AG04449 (cell line): ENCODE measurements at regions not wholly inside any gene's neighbourhood (a gene's known extent, or its start where the extent isn't known, plus 50 kb on each side); places are given as distances from the start of the nearest gene placed in this dataset.
"Not testable (repeated sequence)": the region's sequence is repeated elsewhere in the genome, so short reads cannot be mapped to it uniquely, and the experiment has no call there.

Experiments
- CTCF ChIA-PET: fragments of 350-600 bp; formaldehyde crosslinking; extraction: SDS; loops from one replicate; lab custom pipeline; 2021; ENCODE audit warnings: antibody characterized with exemption; lab: Yijun Ruan, JAX
- POLR2A ChIA-PET: fragments of 400-600, 350-600 bp; formaldehyde crosslinking; extraction: SDS; loops from one replicate; lab custom pipeline; 2020; ENCODE audit warnings: antibody characterized with exemption, inconsistent platforms; lab: Yijun Ruan, JAX
- DNase-seq: peaks from one replicate; pipeline ENCODE4 v3.0.0-alpha.2; 2010; ENCODE audit warnings: low read depth, low spot score
- H3K4me3 ChIP-seq: 2 replicates; pipeline ENCODE4 v1.5.1; 2011; ENCODE audit warnings: low read depth, mild to moderate bottlenecking, control low read depth, low read length
- CTCF ChIP-seq: IDR thresholded peaks from one replicate; pipeline ENCODE4 v1.5.1; 2011; ENCODE audit warnings: mild to moderate bottlenecking, moderate library complexity, low read length, control low read depth, inconsistent platforms; ENCODE audit not compliant: insufficient read depth; ENCODE audit errors: missing control alignments

- no peak overlapping the region for H3K4me3 ChIP-seq
- POLR2A ChIA-PET, result no interaction called here
- DNase-seq, result no peak
- no peak for TF ChIP-seq CTCF
- CTCF ChIA-PET, result no interaction called here
These were observed 197.6 kb downstream of the SLC38A4 start for GRCh38 chr12:46628176-46628575.

- no peak for TF ChIP-seq CTCF
- ChIA-PET POLR2A (no interaction called here), CTCF (no interaction called here)
- no peak overlapping the region for H3K4me3 ChIP-seq
- no peak for DNase-seq
These were observed 198.1 kb downstream of the SLC38A4 start for GRCh38 chr12:46627686-46628085.

GRCh38 chr12:46619474-46619873 lies 206.3 kb downstream of the SLC38A4 start:
- DNase-seq, CTCF ChIA-PET, POLR2A ChIA-PET, H3K4me3 ChIP-seq: not testable (repeated sequence)

GRCh38 chr12:46617737-46618136 lies 208.1 kb downstream of the SLC38A4 start:
- CTCF ChIA-PET, H3K4me3 ChIP-seq, DNase-seq: not testable (repeated sequence)
- POLR2A ChIA-PET, result interaction anchor here (0.6 kb wide), 1 partner anchor 247 kb away, joined by 3 read pairs; no protein-coding TSS in a partner anchor

- peak; percentile 68 for DNase-seq
- ChIA-PET POLR2A (interaction anchor here (0.6 to 1.2 kb wide), 2 partner anchors 61 to 247 kb away, joined by 3 read pairs; no protein-coding TSS in a partner anchor), CTCF (no interaction called here)
- H3K4me3 ChIP-seq, result no peak overlapping the region
- no peak for TF ChIP-seq CTCF
These were observed 208.6 kb downstream of the SLC38A4 start for GRCh38 chr12:46617167-46617566.

GRCh38 chr12:46610754-46611153 lies 215.0 kb downstream of the SLC38A4 start:
- CTCF ChIA-PET, result no interaction called here
- H3K4me3 ChIP-seq, result no peak overlapping the region
- POLR2A ChIA-PET, result no interaction called here
- no peak for DNase-seq
- TF ChIP-seq CTCF, result no peak

GRCh38 chr12:46609674-46610073 lies 216.1 kb downstream of the SLC38A4 start:
- ChIA-PET POLR2A (no interaction called here), CTCF (interaction anchor here (1.0 kb wide), 1 partner anchor 97 kb away, joined by 3 read pairs; no protein-coding TSS in a partner anchor)
- TF ChIP-seq CTCF, result no peak
- H3K4me3 ChIP-seq, result no peak overlapping the region
- DNase-seq, result no peak
